Gastroesophageal sphincter (tissue), 4 donors: ENCODE measurements at regions not wholly inside any gene's neighbourhood (a gene's known extent, or its start where the extent isn't known, plus 50 kb on each side); places are given as distances from the start of the nearest gene placed in this dataset.
"Not testable (repeated sequence)": the region's sequence is repeated elsewhere in the genome, so short reads cannot be mapped to it uniquely, and the experiment has no call there.

Source experiments
- ATAC-seq: fragments of 150-250 bp; one replicate; pipeline ENCODE4 v1.9.1; 2016; ENCODE audit warnings: mild to moderate bottlenecking, moderate library complexity
- H3K27ac ChIP-seq, 4 donors: fragments of 200-600 bp; sonication (generic) in 3 of 4; 1 replicate in 3 of 4; 2 replicates in 1 of 4; pipeline ENCODE4 v1.5.1; 2016 to 2019
- H3K27me3 ChIP-seq: fragments of 200-600 bp; sonication (generic); one replicate; pipeline ENCODE4 v1.5.1; 2019
- H3K36me3 ChIP-seq, 2 donors: fragments of 200-600 bp; sonication (generic); one replicate each; pipeline ENCODE4 v1.5.1; 2019; ENCODE audit warnings: control low read depth in 1 of 2
- H3K4me1 ChIP-seq, 3 donors: fragments of 200-600 bp; sonication (generic); 1 replicate in 2 of 3; 2 replicates in 1 of 3; pipeline ENCODE4 v1.5.1; 2016 to 2019; ENCODE audit warnings: control low read depth in 2 of 3
- H3K4me3 ChIP-seq, 2 donors: fragments of 200-600 bp; sonication (generic); one replicate each; pipeline ENCODE4 v1.5.1; 2019; ENCODE audit warnings: mild to moderate bottlenecking in 1 of 2, moderate library complexity in 1 of 2
- H3K9me3 ChIP-seq, 3 donors: fragments of 200-600 bp; sonication (generic); one replicate each; pipeline ENCODE4 v1.5.1; 2017 to 2019; ENCODE audit warnings: control low read depth in 2 of 3
- CTCF ChIP-seq, 4 experiments: fragments of 200-600 bp in 2 of 4; fragments of 450-650 bp in 2 of 4; sonication (generic) in 1 of 4; IDR thresholded peaks; one replicate each; pipeline ENCODE4 v1.5.1; 2017 to 2019; ENCODE audit warnings: antibody characterized with exemption in 4 of 4, mild to moderate bottlenecking in 2 of 4, moderate library complexity in 2 of 4
- EP300 ChIP-seq: sonication (generic); formaldehyde crosslinking; IDR thresholded peaks from one replicate; pipeline ENCODE4 v1.6.1; 2017; ENCODE audit warnings: antibody characterized with exemption, mild to moderate bottlenecking
- POLR2A ChIP-seq, 2 donors: fragments of 450-650 bp; IDR thresholded peaks; one replicate each; pipeline ENCODE4 v1.6.1; 2017; ENCODE audit warnings: antibody characterized with exemption in 2 of 2, mild to moderate bottlenecking in 2 of 2, moderate library complexity in 1 of 2
- POLR2AphosphoS5 ChIP-seq: sonication (generic); formaldehyde crosslinking; IDR thresholded peaks from one replicate; pipeline ENCODE4 v1.6.1; 2017; ENCODE audit warnings: antibody characterized with exemption
- WGBS, 2 donors: methylation state at CpG; one replicate each; pipeline ENCODE4 v1.1.5; 2018; ENCODE audit warnings: low coverage in 1 of 2; 5-methylcytosine and 5-hydroxymethylcytosine counted together

- no peaks in the 10 kb centered on the region for H3K9me3 ChIP-seq
- no peak overlapping the region for H3K4me3 ChIP-seq
- H3K4me1 ChIP-seq, result no peaks in the 10 kb centered on the region
- 32 to 67% methylated on average over 3 to 4 of the region's 4 CpGs for WGBS, 2 donors
- no peaks in the 10 kb centered on the region for H3K36me3 ChIP-seq
- H3K27ac ChIP-seq, result no peak overlapping the region
- TF ChIP-seq POLR2AphosphoS5, result no peak
- no peak for TF ChIP-seq POLR2A (IDR thresholded peaks at IDR 0.05)
- no peak for TF ChIP-seq CTCF (IDR thresholded peaks at IDR 0.05)
- TF ChIP-seq EP300, result no peak
- no peaks in the 10 kb centered on the region for H3K27me3 ChIP-seq
- no peak for ATAC-seq
These were observed 2009.3 kb upstream of the CELF4 start for GRCh38 chr18:39574897-39575296.

- 86 to 96% methylated on average over 4 to 5 of the region's 5 CpGs for WGBS, 2 donors
- Histone ChIP-seq H3K9me3 (no peaks in the 10 kb centered on the region), H3K27ac (no peak overlapping the region), H3K4me3 (no peak overlapping the region), H3K36me3 (no peaks in the 10 kb centered on the region), H3K4me1 (no peaks in the 10 kb centered on the region), H3K27me3 (no peaks in the 10 kb centered on the region)
- no peak for ATAC-seq
- TF ChIP-seq CTCF (IDR thresholded peaks at IDR 0.05) (peak in 1 of 4 experiments; percentile 40), POLR2A (IDR thresholded peaks at IDR 0.05) (no peak)
These were observed 2005.9 kb upstream of the CELF4 start for GRCh38 chr18:39571511-39571910.

GRCh38 chr18:39565551-39566230 is 2000.1 kb upstream of the CELF4 start:
- ATAC-seq, H3K4me1 ChIP-seq, H3K27me3 ChIP-seq, H3K36me3 ChIP-seq, H3K27ac ChIP-seq, H3K4me3 ChIP-seq, H3K9me3 ChIP-seq: not testable (repeated sequence)
- WGBS, 2 donors, result 90 to 97% methylated on average over 2 to 6 of the region's 32 CpGs

GRCh38 chr18:39564716-39565115 is 1999.1 kb upstream of the CELF4 start:
- no peak for ATAC-seq
- Histone ChIP-seq H3K9me3 (no peaks in the 10 kb centered on the region), H3K27me3 (no peaks in the 10 kb centered on the region), H3K27ac (no peak overlapping the region), H3K4me1 (no peaks in the 10 kb centered on the region), H3K36me3 (no peaks in the 10 kb centered on the region), H3K4me3 (no peak overlapping the region)
- no peak for TF ChIP-seq CTCF (IDR thresholded peaks at IDR 0.05)
- no peak for TF ChIP-seq POLR2A (IDR thresholded peaks at IDR 0.05)
- 75 to 79% methylated on average over 2 to 4 of the region's 4 CpGs for WGBS, 2 donors

GRCh38 chr18:39561126-39561525 is 1995.5 kb upstream of the CELF4 start:
- WGBS, 2 donors, result 41 to 57% methylated on average over 1 to 2 of the region's 2 CpGs
- no peak overlapping the region for H3K4me3 ChIP-seq
- H3K27ac ChIP-seq, result no peak overlapping the region
- TF ChIP-seq POLR2AphosphoS5 (no peak), POLR2A (IDR thresholded peaks at IDR 0.05) (no peak), EP300 (no peak), CTCF (IDR thresholded peaks at IDR 0.05) (no peak)
- H3K36me3 ChIP-seq, result no peaks in the 10 kb centered on the region
- ATAC-seq, result no peak
- no peaks in the 10 kb centered on the region for H3K9me3 ChIP-seq
- H3K4me1 ChIP-seq, result no peaks in the 10 kb centered on the region
- no peaks in the 10 kb centered on the region for H3K27me3 ChIP-seq
